ENCODE measurements at regions not wholly inside any gene's neighbourhood (a gene's known extent, or its start where the extent isn't known, plus 50 kb on each side); places are given as distances from the start of the nearest gene placed in this dataset.
"Not testable (repeated sequence)": the region's sequence is repeated elsewhere in the genome, so short reads cannot be mapped to it uniquely, and the experiment has no call there.

DNA sequence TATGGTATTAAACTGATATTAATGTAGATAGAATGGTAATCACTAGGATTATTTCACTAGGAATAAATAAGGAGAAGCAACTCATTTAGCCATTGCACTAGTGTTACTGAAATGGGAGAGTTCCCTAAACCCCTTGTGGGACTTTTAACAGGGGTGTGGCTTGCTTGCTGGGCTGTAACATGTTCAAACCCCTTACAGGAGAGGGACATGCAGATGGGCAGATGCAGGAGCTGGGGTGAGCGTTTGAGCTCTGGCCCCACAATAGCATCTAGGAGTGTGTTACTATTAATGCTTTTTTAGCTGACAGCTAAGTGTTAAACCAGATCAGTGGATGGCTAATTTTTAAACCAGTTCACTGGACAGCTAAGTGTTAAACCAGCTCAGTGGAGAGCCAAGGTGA is 89.3 kb upstream of the ST8SIA4 start:
- no peaks in the 10 kb centered on the region for H3K23me2 ChIP-seq (ENCODE audit: insufficient read length, low read depth, low read length, poor library complexity, severe bottlenecking)
- H3K14ac ChIP-seq (ENCODE audit: insufficient read depth, low read length): no peak overlapping the region
- H3K36me3 Mint-ChIP-seq (ENCODE audit: insufficient read depth in 1 of 3, low read depth in 3 of 3): peaks cover 5 to 13% (median 12%) of the 10 kb centered on the region in 3 experiments; a peak in 5 of 7 replicates
- H2BK12ac ChIP-seq (ENCODE audit: insufficient read length, low read depth, low read length): no peak overlapping the region
- no peak overlapping the region for H3K9ac ChIP-seq (ENCODE audit: extremely low read depth, insufficient read length, low read length)
- H3K4ac ChIP-seq (ENCODE audit: low read depth, low read length): no peak overlapping the region
- H4K5ac ChIP-seq (ENCODE audit: insufficient read length, low read depth, low read length): no peak overlapping the region
- H3K56ac ChIP-seq (ENCODE audit: insufficient read length, low read depth, low read length): no peak overlapping the region
- no peak overlapping the region for H4K8ac ChIP-seq (replicated peaks; ENCODE audit: insufficient read length, low read depth, low read length)
- H2AFZ ChIP-seq (ENCODE audit: low read length): no peak overlapping the region
- WGBS (ENCODE audit: extremely low coverage, insufficient read length, low lambda C conversion rate): no CpG with 5 or more reads among the region's 1 CpG
- no peaks in the 10 kb centered on the region for H3K79me2 ChIP-seq (ENCODE audit: insufficient read depth, low read length)
- no peak overlapping the region for H3K4me2 ChIP-seq (ENCODE audit: insufficient read depth, insufficient read length, low read length)
- no peaks in the 10 kb centered on the region for H4K20me1 ChIP-seq (ENCODE audit: control insufficient read depth, insufficient read depth, insufficient read length)
- H3K4me1 ChIP-seq (ENCODE audit: insufficient read depth, low read length): no peaks in the 10 kb centered on the region
- H3K9me3 ChIP-seq (ENCODE audit: control insufficient read depth, low read depth, low read length): no peaks in the 10 kb centered on the region
- no peak overlapping the region for H3K27ac ChIP-seq (ENCODE audit: insufficient read length, low read depth, low read length)
- no peak for DNase-seq
- TF ChIP-seq CTCF (conservative IDR thresholded peaks at IDR 0.05): no peak
- no peak overlapping the region for H3K27ac Mint-ChIP-seq
- no peak overlapping the region for H2AK5ac ChIP-seq (ENCODE audit: insufficient read length, low read length)
- no peak overlapping the region for H2BK20ac ChIP-seq (ENCODE audit: low read depth, low read length, poor library complexity, severe bottlenecking)
- H3K27me3 ChIP-seq (ENCODE audit: insufficient read depth, low read length): no peaks in the 10 kb centered on the region
- H3K4me1 Mint-ChIP-seq: no peaks in the 10 kb centered on the region; a peak in 1 of 4 replicates
- no peak overlapping the region for H3K18ac ChIP-seq (ENCODE audit: insufficient read length, low read depth, low read length)
- H2BK15ac ChIP-seq (ENCODE audit: low read depth, low read length): no peak overlapping the region
- no peaks in the 10 kb centered on the region for H3K79me1 ChIP-seq (ENCODE audit: insufficient read depth, low read depth, low read length, poor library complexity, severe bottlenecking)
- peaks cover 1% of the 10 kb centered on the region; the same call in 1 of the 2 replicates for H3K27me3 Mint-ChIP-seq (ENCODE audit: low read depth)
- no peak overlapping the region for H3T11ph ChIP-seq (ENCODE audit: low read length)
- H3K4me3 Mint-ChIP-seq: no peak overlapping the region
- no peak overlapping the region for H2BK5ac ChIP-seq (ENCODE audit: insufficient read length, low read length)
- no peak overlapping the region for H3K23ac ChIP-seq (ENCODE audit: insufficient read length, low read depth, low read length)
- H4K91ac ChIP-seq (ENCODE audit: insufficient read length, low read depth, low read length): no peak overlapping the region
- no peak overlapping the region for H2BK120ac ChIP-seq (ENCODE audit: low read depth, low read length, poor library complexity, severe bottlenecking)
- H3K9me3 Mint-ChIP-seq: peaks cover 14 to 25% of the 10 kb centered on the region in 2 experiments

GRCh38 chr5:100983601-100984000 is 80.5 kb upstream of the ST8SIA4 start:
- WGBS (ENCODE audit: extremely low coverage, insufficient read length, low lambda C conversion rate): no CpG with 5 or more reads among the region's 6 CpGs
- not testable (repeated sequence) for H2BK12ac ChIP-seq (ENCODE audit: insufficient read length, low read depth, low read length); H3K14ac ChIP-seq (ENCODE audit: insufficient read depth, low read length); H4K20me1 ChIP-seq (ENCODE audit: control insufficient read depth, insufficient read depth, insufficient read length); H3K4me2 ChIP-seq (ENCODE audit: insufficient read depth, insufficient read length, low read length); H3K79me2 ChIP-seq (ENCODE audit: insufficient read depth, low read length); H2AK5ac ChIP-seq (ENCODE audit: insufficient read length, low read length); H3K36me3 Mint-ChIP-seq (ENCODE audit: insufficient read depth in 1 of 3, low read depth in 3 of 3); H3K4me1 ChIP-seq (ENCODE audit: insufficient read depth, low read length); H3K27ac ChIP-seq (ENCODE audit: insufficient read length, low read depth, low read length); H3K27me3 Mint-ChIP-seq (ENCODE audit: low read depth); H3K9me3 ChIP-seq (ENCODE audit: control insufficient read depth, low read depth, low read length); H4K91ac ChIP-seq (ENCODE audit: insufficient read length, low read depth, low read length); H3K27ac Mint-ChIP-seq; H3K4ac ChIP-seq (ENCODE audit: low read depth, low read length); H3K27me3 ChIP-seq (ENCODE audit: insufficient read depth, low read length); DNase-seq; H2AFZ ChIP-seq (ENCODE audit: low read length); H2BK15ac ChIP-seq (ENCODE audit: low read depth, low read length); H3T11ph ChIP-seq (ENCODE audit: low read length); H3K18ac ChIP-seq (ENCODE audit: insufficient read length, low read depth, low read length); H2BK120ac ChIP-seq (ENCODE audit: low read depth, low read length, poor library complexity, severe bottlenecking); H2BK20ac ChIP-seq (ENCODE audit: low read depth, low read length, poor library complexity, severe bottlenecking); H3K79me1 ChIP-seq (ENCODE audit: insufficient read depth, low read depth, low read length, poor library complexity, severe bottlenecking); H3K9ac ChIP-seq (ENCODE audit: extremely low read depth, insufficient read length, low read length); H4K8ac ChIP-seq (replicated peaks; ENCODE audit: insufficient read length, low read depth, low read length); H3K4me3 Mint-ChIP-seq; H3K23me2 ChIP-seq (ENCODE audit: insufficient read length, low read depth, low read length, poor library complexity, severe bottlenecking); H4K5ac ChIP-seq (ENCODE audit: insufficient read length, low read depth, low read length); H3K9me3 Mint-ChIP-seq; H2BK5ac ChIP-seq (ENCODE audit: insufficient read length, low read length); H3K23ac ChIP-seq (ENCODE audit: insufficient read length, low read depth, low read length); H3K56ac ChIP-seq (ENCODE audit: insufficient read length, low read depth, low read length)
- H3K4me1 Mint-ChIP-seq: peaks cover 13 to 15% of the 10 kb centered on the region in 2 experiments

Data from H9 (cell line).